ENCODE measurements at regions not wholly inside any gene's neighbourhood (a gene's known extent, or its start where the extent isn't known, plus 50 kb on each side); places are given as distances from the start of the nearest gene placed in this dataset.
"Not testable (repeated sequence)": the region's sequence is repeated elsewhere in the genome, so short reads cannot be mapped to it uniquely, and the experiment has no call there.

GRCh38 chr18:35827275-35827902 lies 145.1 kb upstream of the RMP24 start:
- DNase-seq: no peak

DNA sequence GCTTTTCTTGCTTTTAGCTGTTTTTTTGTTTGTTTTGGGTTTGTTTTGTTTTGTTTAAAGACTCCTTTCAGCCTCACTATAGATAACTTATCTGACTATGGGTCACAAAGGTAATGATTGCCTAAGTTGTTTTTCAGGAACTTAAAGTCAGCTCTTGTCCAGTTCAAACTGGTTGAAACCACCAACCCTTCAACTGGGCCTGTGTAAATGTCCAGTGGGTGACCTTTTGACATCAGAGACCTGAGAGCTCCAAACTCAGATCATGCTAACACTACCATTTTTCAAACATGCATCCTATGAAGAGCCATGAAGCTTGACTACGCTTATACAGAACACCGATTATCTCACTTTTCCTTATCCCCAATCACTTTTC lies 144.6 kb upstream of the RMP24 start:
- DNase-seq: no peak

GRCh38 chr18:35828591-35828990 lies 143.9 kb upstream of the RMP24 start:
- DNase-seq: no peak

GRCh38 chr18:35835366-35835765 lies 137.1 kb upstream of the RMP24 start:
- DNase-seq: no peak

DNA sequence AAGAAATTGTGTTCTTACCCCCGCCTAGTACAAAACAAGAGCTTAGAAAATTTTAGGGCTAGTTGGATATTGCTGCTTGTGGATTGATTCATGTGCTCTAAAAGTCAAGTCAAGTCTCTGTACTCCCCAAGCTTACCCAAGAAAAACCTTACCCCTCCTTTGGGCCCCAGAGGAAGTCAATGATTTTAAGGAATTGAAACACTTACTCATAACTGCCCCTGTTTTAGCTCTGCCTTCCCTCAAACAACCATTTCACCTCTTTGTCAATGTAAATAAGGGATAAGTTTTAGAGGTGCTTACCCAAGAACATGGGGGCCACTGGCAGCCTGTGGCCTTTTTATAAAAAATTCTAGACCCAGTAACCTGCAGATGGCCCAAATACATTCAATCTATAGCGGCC lies 136.6 kb upstream of the RMP24 start:
- DNase-seq: no peak

DNA sequence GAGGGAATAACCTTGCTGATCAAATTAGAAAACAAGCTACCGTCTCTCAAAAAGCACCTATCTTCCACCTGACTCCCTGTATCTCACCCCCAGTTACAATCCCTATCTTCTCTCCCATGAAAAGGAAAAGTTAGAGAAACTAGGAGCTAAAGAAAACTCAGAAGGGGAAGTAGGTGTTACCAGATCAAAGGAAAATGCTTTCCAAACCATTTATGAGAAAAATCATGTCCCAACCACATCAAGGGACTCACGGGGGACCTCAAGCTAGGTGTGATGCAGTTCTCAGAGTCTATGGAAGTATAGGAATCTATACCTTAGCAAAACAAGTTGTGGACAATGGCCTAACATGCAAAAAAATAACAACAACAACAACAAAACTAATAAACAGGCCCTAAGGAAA lies 135.5 kb upstream of the RMP24 start:
- DNase-seq: no peak

DNA sequence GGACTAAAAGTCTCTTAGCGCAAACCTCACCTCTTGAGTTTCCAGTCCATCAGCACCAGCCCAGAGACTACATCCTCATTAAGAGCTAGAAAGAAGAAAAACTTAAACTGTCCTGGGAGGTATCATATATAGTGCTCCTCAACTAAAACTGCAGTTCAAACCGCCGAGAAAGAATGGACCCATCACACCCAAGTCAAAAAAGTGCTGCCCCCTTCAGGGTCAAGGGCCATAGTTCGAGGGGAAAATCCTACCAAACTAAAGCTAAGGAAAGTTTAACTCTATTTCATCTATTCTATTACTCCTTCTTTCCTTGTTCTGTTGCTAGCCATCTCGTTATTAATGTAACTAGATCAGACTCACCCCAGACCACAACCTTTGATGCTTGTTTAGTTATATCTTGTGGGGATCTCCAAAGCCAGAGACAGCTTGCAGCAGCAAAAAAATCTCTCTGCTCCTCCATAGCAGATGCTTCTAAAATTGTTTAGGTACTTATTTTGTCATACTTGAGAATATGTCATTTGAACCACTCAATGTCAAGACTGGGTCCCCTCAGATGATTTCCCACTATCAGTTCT lies 134.5 kb upstream of the RMP24 start:
- no peak for DNase-seq

DNA sequence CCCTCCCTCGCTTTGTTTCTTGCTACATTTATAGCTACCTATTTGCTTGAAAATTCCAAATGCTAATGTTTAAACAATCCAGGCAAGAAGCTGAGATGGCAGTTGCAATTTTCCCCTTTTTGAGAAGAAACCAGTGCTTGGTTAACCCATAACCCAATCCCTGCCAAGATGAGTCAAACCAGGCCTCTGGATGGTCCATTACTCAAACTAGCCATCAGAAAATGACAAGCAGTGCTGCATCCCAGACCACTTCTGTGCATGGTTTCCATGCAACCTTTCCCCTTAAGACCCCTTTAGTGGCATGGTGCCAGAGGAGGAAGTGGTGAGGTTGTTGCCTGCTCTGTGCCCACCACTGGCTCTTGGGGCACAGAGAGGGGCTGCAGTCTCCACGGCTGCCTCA lies 131.2 kb upstream of the RMP24 start:
- no peak for DNase-seq

DNA sequence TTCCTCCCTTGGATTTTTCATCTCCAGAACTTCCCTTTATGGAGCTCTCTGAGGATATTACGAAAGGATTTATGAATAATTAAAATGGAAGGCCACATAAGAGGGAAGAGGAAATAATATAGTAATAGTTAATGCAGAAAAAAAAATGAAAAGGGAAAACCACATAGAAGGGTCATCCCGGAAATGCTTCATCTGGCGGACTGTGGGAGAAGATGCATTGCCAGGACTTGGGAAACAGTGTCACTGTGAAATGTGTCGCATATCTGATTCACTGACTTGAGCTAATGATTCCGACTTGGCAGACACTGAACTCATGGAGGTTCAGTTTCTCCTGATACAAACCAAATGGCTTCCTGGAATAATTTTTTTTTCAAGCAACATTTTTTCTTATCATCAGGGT lies 129.9 kb upstream of the RMP24 start:
- no peak for DNase-seq

GRCh38 chr18:35848321-35848720 lies 124.2 kb upstream of the RMP24 start:
- DNase-seq: not testable (repeated sequence)

GRCh38 chr18:35849241-35849640 lies 123.2 kb upstream of the RMP24 start:
- DNase-seq: not testable (repeated sequence)

DNA sequence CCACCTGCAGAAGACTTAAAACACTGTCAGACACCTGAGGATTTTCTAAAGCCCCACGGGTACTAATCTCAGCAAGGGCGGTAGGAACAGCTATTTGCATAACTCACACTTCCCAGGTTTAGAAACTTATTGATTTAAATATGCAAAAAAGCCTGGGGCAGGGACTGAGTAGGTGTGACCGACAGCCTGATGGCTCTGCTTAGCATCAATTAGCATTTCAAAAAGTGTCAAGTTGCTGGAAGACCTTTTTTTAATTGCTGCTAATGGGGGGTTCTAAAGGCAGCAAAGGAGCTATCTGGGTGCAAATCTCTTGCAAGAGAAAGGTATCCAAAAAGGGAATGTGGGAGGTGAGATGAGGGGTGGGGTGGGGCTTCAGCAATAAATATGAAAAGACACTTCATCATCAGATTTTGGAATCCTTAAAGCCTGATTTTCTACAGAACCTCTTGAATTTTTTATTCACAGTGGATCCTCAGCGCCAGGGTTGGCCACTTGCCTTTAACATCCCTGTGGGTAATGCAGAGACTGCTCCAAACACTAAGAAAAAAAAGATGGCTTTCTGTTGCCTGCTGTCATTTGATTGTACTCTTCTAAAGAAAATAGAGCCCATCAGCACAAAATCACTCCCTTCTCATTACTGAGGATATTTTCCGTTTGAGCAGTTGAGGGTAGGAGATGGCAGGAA lies 121.1 kb upstream of the RMP24 start:
- peak; percentile 6 for DNase-seq

DNA sequence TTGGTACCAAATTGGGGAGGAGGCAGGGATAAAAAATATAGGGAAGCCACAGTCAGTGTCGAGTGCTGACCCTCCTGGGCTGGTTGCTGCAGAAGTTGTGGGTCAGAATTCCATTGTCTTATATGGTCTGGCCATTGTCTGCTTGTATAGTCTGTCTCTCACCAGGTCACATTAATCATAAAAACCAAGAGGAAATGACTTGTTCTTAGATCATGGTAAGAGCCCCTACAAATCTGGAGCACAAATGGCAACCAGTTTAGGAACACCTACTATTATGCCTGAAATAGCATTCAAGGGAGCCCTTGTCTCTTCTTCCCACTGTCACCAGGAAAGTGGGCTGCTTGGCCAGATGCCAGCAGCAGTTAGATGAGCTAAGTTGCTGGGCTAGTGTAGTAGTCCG lies 119.7 kb upstream of the RMP24 start:
- DNase-seq: no peak

DNA sequence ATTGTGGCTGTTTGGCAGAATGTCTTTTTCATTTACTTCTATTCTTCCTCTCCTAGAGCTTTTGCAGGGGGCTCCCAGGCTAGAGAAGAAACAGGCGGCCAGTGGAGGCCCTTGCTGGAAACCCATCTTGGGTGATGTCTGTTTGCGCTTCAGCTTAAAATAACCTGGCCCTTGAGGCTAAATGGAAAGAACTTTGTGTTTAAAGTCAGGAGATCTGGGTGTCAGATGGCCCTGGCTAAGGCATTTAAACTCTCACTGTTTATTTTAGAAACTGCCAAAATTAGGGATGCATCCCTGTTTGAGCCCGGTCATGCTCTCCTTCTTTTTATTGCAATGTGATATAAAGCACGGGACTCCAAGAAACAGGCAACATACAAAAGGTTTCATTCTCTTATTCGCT lies 118.4 kb upstream of the RMP24 start:
- DNase-seq: no peak

- no peak for DNase-seq
Measured at GRCh38 chr18:35856178-35856577, 116.3 kb upstream of the RMP24 start.

GRCh38 chr18:35856721-35857120 lies 115.8 kb upstream of the RMP24 start:
- DNase-seq: not testable (repeated sequence)

DNA sequence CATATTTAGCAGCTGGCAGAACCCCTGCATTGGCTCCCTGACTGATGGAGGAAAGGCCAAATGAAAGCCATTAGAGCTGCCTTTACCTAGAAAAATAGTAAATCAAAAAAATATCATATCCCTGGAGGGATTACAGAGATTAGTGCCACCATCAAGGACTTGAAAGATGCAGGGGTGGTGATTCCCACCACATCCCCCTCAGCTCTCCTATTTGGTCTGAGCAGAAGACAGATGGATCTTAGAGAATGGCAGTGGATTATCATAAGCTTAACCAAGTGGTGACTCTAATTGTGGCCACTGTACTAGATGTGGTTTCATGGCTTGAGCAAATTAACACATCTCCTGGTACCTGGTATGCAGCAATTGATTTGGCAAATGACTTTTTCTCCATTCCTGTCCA lies 114.9 kb upstream of the RMP24 start:
- DNase-seq: not testable (repeated sequence)

DNA sequence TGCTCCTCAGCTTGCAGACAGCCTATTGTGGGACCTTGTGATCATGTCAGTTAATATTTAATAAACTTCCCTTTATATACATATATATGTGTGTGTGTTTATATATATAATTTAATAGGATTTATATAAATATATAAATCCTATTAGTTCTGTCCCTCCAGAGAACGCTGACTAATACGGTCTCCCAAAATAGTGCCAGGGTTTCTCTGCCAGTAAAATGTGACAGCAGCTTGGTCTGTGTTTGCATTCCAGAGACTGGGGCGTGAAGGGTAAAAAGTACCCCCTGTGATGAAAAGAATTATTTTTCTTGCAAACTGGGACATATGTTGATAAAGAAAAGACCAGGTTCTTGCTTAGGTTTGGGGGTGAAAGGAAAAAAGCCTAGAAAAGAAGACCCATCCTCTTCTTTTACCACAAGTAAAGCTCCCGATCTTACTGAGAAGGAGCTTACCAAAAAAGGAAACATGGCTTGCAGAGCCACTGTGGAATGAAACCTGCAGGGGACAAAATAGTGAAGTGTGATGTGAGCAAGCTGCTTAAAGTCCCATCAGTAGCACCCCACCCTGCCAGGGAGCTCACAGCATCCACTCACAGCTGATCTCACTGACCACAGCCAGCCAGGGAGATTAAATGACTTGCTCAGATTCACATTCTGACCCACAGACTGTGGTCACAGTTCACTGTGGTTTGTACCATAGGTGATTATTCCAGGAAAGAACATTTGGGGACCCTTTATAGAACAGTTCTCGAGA lies 110.9 kb upstream of the RMP24 start:
- no peak for DNase-seq

DNA sequence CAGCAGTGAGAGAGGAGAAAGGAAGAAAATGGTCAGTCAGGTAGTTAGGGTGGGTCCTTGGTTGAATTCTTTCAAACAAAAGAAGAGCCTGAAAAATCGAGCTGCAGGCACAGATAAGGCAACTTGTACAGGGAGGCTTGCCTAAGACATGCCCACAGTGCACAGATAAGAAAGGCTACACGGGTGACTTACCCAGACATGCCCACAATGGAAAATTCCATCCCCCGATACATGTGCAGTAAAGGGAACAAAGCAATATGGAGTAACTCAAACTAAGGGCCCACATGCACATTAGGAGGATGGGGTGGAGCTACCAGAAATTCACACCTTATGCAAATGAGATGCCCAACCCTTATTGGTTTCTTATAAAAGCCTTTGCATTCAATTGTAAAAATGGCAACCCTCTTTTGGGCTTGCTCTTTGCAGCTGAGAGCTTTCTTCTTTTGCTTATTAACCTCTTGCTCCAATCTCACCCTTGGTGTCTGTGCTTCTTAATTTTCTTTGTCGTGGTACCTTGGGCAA lies 110.3 kb upstream of the RMP24 start:
- no peak for DNase-seq

DNA sequence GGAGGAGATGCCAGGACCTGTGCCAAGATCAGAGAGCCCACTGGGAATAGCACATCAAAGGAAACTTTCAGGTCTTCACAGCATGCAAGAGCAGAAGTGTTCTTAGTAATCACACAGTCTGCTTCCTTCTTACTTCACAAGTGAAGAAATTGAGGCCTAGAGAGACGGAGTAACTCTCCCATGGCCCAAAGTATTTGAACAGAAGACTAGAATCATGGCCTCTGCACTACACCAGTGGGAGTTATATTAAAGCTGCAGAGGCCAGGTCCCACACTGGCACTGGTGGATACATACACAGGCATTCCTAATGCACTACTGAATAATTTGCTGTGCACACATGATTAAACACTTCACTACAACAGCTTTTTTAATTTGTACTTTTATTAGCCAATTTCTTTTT lies 107.6 kb upstream of the RMP24 start:
- DNase-seq: no peak

- no peak for DNase-seq
Measured at GRCh38 chr18:35868915-35869314, 103.6 kb upstream of the RMP24 start.

DNA sequence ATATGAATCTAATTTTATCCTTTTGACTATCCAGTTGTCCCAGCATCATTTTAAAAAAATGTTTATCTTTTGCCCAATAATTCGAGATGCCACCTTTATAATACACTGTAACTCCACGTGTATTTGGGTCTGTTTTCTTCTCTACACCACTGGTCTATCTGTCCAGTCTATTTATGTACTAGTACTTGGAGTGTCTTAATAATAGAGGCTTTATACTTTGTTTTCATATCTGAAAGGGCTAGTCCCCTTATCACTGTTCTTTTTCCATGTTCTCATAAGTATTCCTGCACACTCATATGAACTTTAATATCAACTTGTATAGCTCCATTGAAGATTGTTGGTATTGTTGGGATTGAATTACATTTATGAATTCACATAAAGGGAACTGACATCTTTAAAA lies 101.1 kb upstream of the RMP24 start:
- no peak for DNase-seq

DNA sequence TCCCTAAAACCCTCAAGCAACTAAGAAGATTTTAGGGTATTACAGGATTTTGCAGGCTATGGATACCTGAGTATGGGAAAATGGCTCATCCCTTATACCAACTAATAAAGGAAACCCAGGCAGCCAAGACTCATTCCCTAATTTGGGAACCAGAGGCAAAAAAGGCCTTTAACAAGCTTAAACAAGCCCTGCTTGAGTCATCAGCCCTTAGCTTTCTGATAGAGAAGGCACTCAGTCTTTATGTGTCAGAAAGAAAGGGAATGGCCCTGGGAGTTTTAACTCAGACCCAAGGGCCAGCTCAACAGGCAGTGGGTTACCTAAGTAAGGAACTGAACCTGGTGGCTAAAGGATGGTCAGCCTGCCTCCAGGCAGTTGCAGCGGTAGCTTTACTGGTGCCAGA lies 96.9 kb upstream of the RMP24 start:
- DNase-seq: no peak

DNA sequence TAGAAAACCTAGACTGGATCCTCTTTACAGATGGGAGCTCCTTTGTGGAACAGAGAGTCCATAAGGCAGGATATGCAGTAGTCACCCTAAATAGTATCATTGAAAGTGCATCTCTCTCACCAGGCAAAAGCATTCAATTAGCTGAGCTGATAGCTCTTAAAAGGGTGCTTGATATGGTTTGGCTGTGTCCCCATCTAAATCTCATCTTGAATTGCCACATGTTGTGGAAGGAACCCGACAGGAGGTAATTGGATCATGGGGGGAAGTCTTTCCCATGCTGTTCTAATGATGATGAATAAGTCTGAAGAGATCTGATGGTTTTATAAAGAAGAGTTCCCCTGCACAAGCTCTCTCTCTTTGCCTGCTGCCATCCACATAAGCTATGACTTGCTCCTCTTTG lies 96.2 kb upstream of the RMP24 start:
- no peak for DNase-seq

Measured in NCI-H526 treated with DMSO at 0.1 percent for 48 hours (cell line).